NCI-H1092 treated with DMSO at 0.1 percent for 48 hours (cell line): ENCODE measurements at regions not wholly inside any gene's neighbourhood (a gene's known extent, or its start where the extent isn't known, plus 50 kb on each side); places are given as distances from the start of the nearest gene placed in this dataset.
A peak's percentile ranks its signal among the peaks of the same experiment; 100 is the strongest.
"Not testable (repeated sequence)": the region's sequence is repeated elsewhere in the genome, so short reads cannot be mapped to it uniquely, and the experiment has no call there.

ENCODE experiments used
- DNase-seq: peaks from one replicate; lab custom pipeline; 2025; lab: John Stamatoyannopoulos, UW

GRCh38 chr5:67552773-67553172, 356.2 kb upstream of the CD180 start:
- DNase-seq: no peak

DNA sequence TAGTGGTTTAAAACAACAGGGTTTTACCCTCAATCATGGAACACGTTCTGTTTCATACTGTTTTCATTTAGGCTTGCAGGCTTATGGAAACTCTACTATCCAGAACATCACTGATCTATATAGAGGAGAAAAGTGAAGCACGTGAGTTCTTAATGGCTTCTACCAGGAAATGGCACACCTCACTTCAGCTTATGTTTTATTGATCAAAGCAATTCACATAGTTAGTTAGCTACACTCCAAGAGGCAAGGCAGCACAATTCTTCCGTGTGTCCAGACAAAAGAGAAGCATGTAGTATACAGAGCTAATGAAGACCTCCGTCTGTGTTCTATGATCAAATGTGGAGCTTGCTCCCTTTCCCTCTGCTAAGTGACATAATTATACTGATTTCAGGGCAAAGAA, 353.3 kb upstream of the CD180 start:
- no peak for DNase-seq

- no peak for DNase-seq
Observed at GRCh38 chr5:67549296-67549618, 352.7 kb upstream of the CD180 start.

DNA sequence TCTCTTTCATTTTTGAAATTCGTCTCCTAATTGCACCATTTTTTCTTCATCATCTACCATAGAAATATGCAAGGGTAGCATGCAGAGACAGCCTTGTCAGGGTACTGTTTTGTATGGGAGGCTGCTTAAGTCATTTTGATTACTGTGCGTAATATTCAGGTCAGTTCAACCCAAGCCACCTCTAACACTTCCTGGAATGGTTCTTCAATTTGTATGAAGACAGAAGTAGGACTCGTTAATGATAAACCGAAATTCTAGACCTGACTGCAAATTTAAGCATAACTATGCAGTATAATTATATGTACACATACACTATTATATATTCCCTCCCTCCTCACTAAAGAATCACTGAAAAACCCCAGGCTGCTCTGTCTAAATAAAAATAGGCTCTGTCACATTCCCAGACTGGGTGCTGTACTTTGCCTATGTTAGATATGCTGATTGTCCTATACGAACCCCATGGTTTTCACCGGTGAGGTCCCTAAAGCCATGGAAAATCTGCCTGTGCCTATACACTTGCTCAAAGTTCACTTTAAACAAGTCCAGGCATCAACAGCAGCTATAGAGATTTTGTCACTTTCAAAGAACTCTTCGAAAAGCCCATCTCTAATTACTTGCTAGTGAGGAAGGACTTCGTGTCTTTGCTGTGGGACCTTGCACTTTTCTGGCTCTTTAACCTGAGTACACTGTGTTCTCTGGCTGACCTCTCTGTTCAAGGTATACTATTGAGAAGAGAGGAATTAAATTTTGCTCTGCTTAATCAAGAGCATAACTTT, 352.1 kb upstream of the CD180 start:
- no peak for DNase-seq

DNA sequence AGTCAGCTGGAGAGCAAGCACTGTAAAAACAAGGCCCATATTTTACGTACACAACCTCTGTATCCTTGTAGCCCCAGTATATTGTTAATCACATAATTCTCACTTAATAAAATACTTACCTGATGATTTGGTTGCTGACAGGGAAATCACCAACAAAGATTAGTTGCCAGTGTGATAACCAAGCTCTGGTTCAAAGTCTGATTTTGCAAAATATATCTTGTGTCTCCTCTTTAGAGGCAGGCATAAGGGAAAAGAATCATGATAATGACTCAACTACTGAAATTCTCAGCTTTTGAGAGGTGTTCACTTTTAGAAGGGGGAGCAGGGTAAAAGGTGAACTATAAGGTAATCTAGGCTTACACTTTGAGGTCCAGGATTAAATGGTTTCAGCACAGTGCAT, 351.1 kb upstream of the CD180 start:
- DNase-seq: no peak

DNA sequence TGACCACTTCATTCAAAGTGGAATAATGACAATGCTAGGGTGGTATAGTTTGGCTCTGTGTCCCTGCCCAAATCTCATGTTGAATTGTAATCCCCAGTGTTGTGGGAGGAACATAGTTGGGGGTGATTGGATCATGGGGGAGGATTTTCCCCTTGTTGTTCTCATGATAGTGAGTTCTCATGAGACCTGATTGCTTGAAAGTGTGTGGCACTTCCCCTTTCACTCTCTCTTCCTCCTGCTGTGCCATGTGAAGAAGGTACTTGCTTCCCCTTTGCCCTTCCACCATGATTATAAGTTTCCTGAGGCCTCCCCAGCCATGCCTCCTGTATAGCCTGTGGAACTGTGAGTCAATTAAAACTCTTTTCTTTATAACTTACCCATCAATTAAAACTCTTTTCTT, 348.3 kb upstream of the CD180 start:
- DNase-seq: not testable (repeated sequence)

- DNase-seq: no peak
Observed at GRCh38 chr5:67543720-67544270, 347.2 kb upstream of the CD180 start.

DNA sequence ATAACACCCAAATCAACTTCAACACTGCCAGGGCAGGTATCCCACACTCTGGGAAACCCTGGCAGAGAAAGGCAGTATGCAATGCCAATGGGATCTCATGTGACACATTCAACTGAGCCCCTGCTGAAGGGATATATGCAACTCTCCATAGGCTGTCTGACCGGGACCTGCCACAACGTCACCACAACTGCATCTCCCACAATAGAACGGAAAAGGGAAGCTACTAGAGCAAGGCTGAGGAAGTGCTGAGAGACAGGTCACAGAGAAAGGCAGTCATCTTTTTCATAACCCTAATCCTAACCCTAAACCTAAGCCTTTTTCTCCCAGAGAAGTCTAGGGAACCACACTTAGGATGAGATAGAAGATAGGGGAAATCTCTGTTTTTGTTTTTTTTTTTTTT, 345.9 kb upstream of the CD180 start:
- DNase-seq: no peak

DNA sequence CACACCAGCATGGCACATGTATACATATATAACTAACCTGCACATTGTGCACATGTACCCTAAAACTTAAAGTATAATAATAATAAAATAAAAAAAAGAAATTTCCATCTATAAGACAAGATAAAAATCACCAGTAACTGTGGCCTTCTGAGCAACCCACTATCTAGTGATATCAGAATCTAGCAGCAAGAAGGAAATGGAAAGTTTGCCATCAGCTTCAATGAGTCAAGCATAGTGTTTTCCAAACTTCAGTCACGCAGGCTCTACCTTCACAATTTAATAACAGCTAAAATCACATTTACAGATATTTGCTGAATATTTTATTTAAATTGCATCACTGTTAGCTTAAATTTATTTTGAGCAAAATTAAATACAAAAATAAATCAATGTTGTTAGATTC, 345.3 kb upstream of the CD180 start:
- DNase-seq: no peak

DNA sequence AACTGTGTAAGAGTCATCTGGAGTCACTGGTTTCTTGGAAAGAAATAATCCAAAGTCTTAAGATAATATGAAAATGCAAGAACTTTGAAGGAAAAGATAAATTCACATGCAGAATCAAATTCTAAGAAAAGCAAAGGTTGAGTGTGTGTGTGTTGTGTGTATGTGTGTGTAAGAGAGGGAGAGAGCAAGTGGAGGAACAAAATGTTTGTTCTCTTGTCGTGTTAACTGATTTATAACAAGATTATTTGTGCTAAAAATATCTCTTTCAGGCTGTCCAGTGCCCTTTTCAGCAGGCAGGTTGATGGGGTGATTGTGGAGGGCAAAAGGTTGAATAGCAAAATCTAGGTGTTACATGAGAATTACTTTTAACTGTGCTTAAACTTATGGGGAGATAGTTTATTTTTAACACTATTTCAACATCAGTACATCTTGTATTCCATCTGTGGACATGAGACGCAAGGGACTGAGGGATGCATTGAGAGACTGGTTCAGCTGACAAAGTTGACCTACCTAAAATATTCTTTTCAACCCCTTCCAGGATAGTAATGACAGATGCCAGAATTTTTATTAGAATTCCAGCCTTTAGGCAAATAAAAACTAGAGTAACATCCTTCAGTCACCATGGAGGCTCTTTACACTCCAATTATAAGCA, 342.4 kb upstream of the CD180 start:
- no peak for DNase-seq

GRCh38 chr5:67537439-67538148, 341.0 kb upstream of the CD180 start:
- DNase-seq: no peak

DNA sequence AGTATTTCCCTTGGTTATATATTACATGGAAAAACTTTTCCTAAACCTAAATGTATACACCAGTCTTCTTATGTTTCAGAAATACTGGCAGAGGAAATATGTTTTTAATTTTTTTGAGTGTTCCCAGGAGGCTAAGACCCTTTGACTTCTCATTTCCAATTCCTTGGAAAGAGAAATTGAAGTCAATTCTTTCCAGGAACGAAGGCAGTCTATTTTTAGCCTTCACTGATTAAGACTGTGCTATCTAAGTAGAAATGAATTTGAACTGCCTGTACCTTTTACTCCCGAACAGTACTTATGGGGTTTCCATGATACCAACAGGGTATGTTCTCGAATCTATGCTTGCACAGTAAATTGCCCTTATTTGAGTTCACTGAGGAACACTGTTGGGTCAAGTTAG, 340.3 kb upstream of the CD180 start:
- no peak for DNase-seq

DNA sequence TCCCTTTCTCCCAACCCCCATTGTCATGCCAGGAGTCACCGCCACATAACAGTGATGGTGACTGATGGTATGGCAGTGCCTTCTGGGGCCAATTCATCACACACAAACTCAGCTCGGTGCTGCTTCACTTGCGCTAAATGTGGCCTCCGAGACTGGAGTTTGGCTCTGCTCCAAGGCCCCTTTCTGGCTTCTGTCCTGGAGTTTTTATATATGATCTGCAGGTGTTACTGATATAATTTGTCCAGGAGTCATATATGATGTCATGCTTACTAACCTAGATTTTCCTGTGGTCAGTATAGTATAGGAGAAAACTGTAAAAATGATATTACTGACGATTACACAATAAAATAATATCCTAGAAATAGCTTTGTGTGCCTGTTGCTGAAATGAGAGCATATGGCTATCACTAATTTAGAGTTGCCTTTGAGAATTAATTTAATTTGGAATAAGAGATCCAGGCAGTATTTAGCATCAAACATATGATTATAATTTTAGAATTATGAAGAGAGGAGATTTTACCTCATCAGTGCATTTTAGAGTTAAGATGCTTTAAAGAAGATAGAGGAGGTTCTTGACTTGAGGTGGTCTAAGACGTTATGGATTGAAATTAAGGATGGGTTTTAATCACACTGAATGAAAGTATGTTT, 334.1 kb upstream of the CD180 start:
- peak; percentile 49 for DNase-seq

GRCh38 chr5:67528953-67529352, 332.4 kb upstream of the CD180 start:
- no peak for DNase-seq

- no peak for DNase-seq
Observed at GRCh38 chr5:67526793-67527192, 330.2 kb upstream of the CD180 start.

DNA sequence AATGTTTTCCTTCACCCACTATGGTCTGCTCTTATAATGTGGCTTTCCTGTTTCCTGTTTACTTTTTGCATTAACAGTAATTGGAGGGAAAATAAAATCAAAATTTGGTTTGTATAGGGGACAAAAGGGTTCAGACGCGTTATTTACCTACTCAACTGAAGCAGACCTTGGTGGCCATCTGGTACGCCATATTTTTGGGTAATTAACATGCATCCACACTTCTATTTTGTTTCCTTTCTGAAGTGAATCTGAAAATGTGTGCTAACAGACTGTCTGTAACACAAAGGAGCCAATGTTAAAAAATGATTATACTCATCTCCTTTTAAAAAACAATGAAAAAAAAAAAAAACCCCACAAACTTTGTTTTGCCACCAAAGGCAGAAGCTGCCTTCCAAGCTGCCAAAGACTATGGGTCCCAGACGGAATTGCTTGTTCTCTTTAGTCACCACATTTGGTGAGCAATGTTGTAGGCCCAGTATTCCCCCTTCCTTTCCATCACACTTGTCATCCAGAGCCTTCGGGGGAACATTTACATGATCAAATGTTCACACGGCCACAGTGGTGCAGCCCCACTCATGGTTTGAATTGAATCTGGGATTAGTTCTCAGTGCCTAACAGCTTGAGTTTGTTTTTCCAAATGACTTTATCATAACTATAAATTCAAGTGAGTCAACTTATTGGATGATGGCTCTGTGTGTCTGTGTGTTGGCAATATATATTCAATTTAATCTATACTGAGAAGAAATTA, 323.7 kb upstream of the CD180 start:
- no peak for DNase-seq

DNA sequence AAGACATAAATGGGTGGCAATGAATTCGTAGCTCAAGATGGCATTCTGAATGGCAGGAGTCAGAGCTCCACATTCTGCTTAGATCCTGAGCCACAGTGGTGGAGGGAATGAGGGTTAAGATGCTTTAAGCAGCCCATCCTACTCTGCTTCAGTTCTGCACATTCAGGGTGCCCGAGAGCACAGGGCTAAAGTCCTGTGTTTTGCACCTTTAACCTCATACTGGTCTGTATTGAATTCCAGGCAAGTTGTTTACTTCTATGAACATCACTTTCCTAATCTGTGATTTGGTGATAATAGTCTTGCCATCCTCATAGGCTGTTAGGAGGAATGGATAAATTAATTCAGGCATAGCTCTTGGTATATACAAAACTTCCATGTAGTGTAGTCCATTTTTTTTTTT, 321.6 kb upstream of the CD180 start:
- no peak for DNase-seq

DNA sequence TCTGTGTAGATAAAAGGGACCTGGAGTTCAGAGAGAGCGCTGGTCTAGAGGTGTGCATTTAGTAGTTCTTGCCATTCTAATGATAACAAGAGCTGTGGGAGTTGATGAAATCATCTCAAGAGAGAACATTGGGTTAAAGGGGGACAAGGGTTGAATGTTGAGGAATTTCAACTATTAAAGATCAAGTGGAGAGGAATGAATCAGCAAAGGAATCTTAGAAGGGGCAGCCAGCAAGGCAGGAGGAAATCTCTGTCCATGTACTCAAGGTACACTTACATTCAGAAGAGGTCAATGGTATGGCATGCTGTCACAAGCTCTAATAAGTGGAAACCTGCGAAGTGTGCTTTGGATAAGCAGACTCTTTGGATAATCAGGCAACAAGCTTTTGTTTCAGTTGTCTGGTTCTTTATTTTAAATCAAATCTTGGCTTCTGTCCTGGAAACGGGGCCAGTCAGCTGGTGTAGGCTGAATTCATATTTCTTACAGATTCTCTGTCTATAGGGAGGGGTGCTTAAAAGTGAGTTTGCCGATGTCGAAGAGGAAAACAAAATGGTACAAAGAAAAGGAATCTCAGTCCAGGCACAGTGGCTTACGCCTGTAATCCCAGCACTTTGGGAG, 320.5 kb upstream of the CD180 start:
- no peak for DNase-seq

DNA sequence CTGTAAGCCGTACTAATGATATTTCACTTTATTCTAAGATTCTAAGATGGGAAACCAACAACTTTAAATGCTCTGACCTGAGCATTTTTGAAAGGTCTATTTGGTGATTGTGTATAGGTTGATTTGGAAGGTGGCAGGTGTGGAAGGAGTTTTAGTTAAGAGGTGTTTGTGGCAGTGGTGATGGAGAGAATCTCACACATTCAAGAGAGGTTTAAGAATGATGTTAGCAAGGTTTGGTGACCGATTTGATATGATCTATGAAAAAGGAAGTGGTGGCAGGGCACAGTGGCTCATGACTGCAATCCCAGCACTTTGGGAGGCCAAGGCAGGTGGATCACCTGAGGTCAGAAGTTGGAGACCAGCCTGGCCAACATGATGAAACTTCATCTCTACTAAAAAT, 319.2 kb upstream of the CD180 start:
- no peak for DNase-seq

DNA sequence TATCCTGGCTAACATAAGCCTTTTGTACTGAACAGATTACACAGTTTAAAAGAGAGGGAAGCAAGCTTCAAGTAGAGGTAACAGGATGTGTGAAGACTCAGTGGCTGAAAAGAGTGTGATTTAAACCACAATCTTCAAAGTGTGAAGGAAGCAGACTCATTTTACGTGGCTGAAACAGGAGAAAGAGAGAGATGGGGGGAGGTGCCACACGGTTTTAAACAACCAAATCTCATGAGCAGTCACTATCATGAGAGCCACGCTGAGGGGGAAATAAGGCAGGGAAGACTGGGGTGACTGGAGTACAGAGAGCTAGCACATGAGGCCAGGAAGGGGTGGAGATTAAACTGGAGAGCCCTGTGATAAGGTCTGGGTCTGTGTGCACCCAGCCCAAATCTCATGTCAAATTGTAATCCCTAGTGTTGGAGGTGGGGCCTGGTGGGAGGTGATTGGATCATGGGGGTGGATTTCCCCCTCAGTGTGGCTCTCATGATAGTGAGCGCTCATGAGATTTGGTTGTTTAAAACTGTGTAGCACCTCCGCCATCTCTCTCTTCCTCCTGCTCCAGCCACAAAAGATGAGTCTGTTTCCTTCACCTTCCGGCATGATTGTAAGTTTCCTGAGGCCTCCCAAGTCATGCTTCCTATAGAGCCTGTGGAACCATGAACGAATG, 318.6 kb upstream of the CD180 start:
- DNase-seq: no peak

GRCh38 chr5:67512758-67513157, 316.2 kb upstream of the CD180 start:
- no peak for DNase-seq
